HepG2 (cell line): ENCODE measurements at regions not wholly inside any gene's neighbourhood (a gene's known extent, or its start where the extent isn't known, plus 50 kb on each side); places are given as distances from the start of the nearest gene placed in this dataset.

Experiments used
- DPF2 ChIP-seq: sonication (generic); formaldehyde crosslinking; IDR thresholded peaks from 2 replicates; pipeline ENCODE4 v1.4.0; 2020; ENCODE audit warnings: mild to moderate bottlenecking, low read depth, missing genetic modification reagents, borderline replicate concordance
- FIP1L1 ChIP-seq: fragments of 200-400 bp; formaldehyde crosslinking; IDR thresholded peaks from 2 replicates; pipeline ENCODE4 v1.6.1; 2018; ENCODE audit warnings: low read depth, mild to moderate bottlenecking, low read length, moderate library complexity, borderline replicate concordance; ENCODE audit not compliant: insufficient read depth
- FOXO4 ChIP-seq: sonication (generic); formaldehyde crosslinking; conservative IDR thresholded peaks from 2 replicates; pipeline ENCODE4 v1.8.1; 2023; ENCODE audit warnings: missing genetic modification reagents
- SNAPC4 ChIP-seq: sonication (generic); formaldehyde crosslinking; IDR thresholded peaks from 2 replicates; pipeline ENCODE4 v1.4.0; 2020; ENCODE audit warnings: mild to moderate bottlenecking, missing genetic modification reagents
- ZC3H4 ChIP-seq: sonication (generic); formaldehyde crosslinking; IDR thresholded peaks from 2 replicates; pipeline ENCODE4 v1.4.0; 2020; ENCODE audit warnings: missing genetic modification reagents, borderline replicate concordance
- ZFP1 ChIP-seq: IDR thresholded peaks from 2 replicates; pipeline ENCODE4 v1.6.1; 2016
- ZFP36 ChIP-seq: fragments of 150-350 bp; IDR thresholded peaks from 2 replicates; pipeline ENCODE4 v1.6.1; 2018; ENCODE audit warnings: borderline replicate concordance, low read length, low read depth; ENCODE audit not compliant: partially characterized antibody
- ZNF20 ChIP-seq: sonication (generic); formaldehyde crosslinking; IDR thresholded peaks from 2 replicates; pipeline ENCODE4 v1.4.0; 2020; ENCODE audit warnings: mild to moderate bottlenecking, moderate library complexity, missing genetic modification reagents
- ZNF292 ChIP-seq: sonication (generic); formaldehyde crosslinking; IDR thresholded peaks from 2 replicates; pipeline ENCODE4 v1.8.1; 2022; ENCODE audit warnings: mild to moderate bottlenecking, low read depth, missing genetic modification reagents, borderline replicate concordance
- ZNF331 ChIP-seq: sonication (generic); formaldehyde crosslinking; IDR thresholded peaks from 2 replicates; pipeline ENCODE4 v1.4.0; 2020; ENCODE audit warnings: missing genetic modification reagents
- ZNF740 ChIP-seq: sonication (generic); formaldehyde crosslinking; IDR thresholded peaks from 2 replicates; pipeline ENCODE4 v1.4.0; 2020; ENCODE audit warnings: missing genetic modification reagents
- TF ChIP-seq, protein P1 (sequence below): sonication (generic); formaldehyde crosslinking; IDR thresholded peaks from 2 replicates; pipeline ENCODE4 v1.4.0; 2020; ENCODE audit warnings: missing genetic modification reagents, mild to moderate bottlenecking, borderline replicate concordance
- TF ChIP-seq, protein P2 (sequence below): sonication (generic); formaldehyde crosslinking; IDR thresholded peaks from 2 replicates; pipeline ENCODE4 v1.4.0; 2020; ENCODE audit warnings: missing genetic modification reagents
- TF ChIP-seq, protein P3 (sequence below): sonication (generic); formaldehyde crosslinking; IDR thresholded peaks from 2 replicates; pipeline ENCODE4 v1.8.0; 2022; ENCODE audit warnings: mild to moderate bottlenecking, missing genetic modification reagents; ENCODE audit not compliant: insufficient replicate concordance

GRCh38 chr18:34976534-34976898 is 64.7 kb upstream of the MAPRE2 start (continued):
- no peak for TF ChIP-seq ZNF740 (CRISPR knock-in tag)
- TF ChIP-seq DPF2: no peak
- no peak for TF ChIP-seq ZFP36
- no peak for TF ChIP-seq ZNF331 (CRISPR knock-in tag)
- 0 out of 2 replicates have a peak, but pooled peaks have one; percentile 35 for TF ChIP-seq FOXO4 (CRISPR knock-in tag)
- TF ChIP-seq, protein P1, sequence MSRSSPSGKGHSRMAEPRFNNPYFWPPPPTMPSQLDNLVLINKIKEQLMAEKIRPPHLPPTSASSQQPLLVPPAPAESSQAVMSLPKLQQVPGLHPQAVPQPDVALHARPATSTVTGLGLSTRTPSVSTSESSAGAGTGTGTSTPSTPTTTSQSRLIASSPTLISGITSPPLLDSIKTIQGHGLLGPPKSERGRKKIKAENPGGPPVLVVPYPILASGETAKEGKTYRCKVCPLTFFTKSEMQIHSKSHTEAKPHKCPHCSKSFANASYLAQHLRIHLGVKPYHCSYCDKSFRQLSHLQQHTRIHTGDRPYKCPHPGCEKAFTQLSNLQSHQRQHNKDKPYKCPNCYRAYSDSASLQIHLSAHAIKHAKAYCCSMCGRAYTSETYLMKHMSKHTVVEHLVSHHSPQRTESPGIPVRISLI: no peak
- TF ChIP-seq FIP1L1: no peak
- no peak for TF ChIP-seq ZNF20 (CRISPR knock-in tag)
- TF ChIP-seq ZNF292 (CRISPR knock-in tag): no peak
- TF ChIP-seq ZFP1 (CRISPR knock-in tag): no peak
- no peak for TF ChIP-seq ZC3H4 (CRISPR knock-in tag)
- TF ChIP-seq, protein P2, sequence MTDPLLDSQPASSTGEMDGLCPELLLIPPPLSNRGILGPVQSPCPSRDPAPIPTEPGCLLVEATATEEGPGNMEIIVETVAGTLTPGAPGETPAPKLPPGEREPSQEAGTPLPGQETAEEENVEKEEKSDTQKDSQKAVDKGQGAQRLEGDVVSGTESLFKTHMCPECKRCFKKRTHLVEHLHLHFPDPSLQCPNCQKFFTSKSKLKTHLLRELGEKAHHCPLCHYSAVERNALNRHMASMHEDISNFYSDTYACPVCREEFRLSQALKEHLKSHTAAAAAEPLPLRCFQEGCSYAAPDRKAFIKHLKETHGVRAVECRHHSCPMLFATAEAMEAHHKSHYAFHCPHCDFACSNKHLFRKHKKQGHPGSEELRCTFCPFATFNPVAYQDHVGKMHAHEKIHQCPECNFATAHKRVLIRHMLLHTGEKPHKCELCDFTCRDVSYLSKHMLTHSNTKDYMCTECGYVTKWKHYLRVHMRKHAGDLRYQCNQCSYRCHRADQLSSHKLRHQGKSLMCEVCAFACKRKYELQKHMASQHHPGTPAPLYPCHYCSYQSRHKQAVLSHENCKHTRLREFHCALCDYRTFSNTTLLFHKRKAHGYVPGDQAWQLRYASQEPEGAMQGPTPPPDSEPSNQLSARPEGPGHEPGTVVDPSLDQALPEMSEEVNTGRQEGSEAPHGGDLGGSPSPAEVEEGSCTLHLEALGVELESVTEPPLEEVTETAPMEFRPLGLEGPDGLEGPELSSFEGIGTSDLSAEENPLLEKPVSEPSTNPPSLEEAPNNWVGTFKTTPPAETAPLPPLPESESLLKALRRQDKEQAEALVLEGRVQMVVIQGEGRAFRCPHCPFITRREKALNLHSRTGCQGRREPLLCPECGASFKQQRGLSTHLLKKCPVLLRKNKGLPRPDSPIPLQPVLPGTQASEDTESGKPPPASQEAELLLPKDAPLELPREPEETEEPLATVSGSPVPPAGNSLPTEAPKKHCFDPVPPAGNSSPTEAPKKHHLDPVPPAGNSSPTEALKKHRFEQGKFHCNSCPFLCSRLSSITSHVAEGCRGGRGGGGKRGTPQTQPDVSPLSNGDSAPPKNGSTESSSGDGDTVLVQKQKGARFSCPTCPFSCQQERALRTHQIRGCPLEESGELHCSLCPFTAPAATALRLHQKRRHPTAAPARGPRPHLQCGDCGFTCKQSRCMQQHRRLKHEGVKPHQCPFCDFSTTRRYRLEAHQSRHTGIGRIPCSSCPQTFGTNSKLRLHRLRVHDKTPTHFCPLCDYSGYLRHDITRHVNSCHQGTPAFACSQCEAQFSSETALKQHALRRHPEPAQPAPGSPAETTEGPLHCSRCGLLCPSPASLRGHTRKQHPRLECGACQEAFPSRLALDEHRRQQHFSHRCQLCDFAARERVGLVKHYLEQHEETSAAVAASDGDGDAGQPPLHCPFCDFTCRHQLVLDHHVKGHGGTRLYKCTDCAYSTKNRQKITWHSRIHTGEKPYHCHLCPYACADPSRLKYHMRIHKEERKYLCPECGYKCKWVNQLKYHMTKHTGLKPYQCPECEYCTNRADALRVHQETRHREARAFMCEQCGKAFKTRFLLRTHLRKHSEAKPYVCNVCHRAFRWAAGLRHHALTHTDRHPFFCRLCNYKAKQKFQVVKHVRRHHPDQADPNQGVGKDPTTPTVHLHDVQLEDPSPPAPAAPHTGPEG (CRISPR knock-in tag): no peak
- TF ChIP-seq SNAPC4 (CRISPR knock-in tag): 0 out of 2 replicates have a peak, but pooled peaks have one; percentile 3
- TF ChIP-seq, protein P3, sequence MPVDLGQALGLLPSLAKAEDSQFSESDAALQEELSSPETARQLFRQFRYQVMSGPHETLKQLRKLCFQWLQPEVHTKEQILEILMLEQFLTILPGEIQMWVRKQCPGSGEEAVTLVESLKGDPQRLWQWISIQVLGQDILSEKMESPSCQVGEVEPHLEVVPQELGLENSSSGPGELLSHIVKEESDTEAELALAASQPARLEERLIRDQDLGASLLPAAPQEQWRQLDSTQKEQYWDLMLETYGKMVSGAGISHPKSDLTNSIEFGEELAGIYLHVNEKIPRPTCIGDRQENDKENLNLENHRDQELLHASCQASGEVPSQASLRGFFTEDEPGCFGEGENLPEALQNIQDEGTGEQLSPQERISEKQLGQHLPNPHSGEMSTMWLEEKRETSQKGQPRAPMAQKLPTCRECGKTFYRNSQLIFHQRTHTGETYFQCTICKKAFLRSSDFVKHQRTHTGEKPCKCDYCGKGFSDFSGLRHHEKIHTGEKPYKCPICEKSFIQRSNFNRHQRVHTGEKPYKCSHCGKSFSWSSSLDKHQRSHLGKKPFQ (CRISPR knock-in tag): peak; percentile 10
